PC-9 (cell line): ENCODE measurements at regions not wholly inside any gene's neighbourhood (a gene's known extent, or its start where the extent isn't known, plus 50 kb on each side); places are given as distances from the start of the nearest gene placed in this dataset.

Source experiments
- BruUV-seq: library from RNA; stranded (reverse); fragments of 400-500 nt; replicated peaks from 2 replicates; lab custom pipeline; 2021; lab: Mats Ljungman, UMichigan
- CTCF ChIA-PET: fragments of 300-600 bp; sonication (Branson Sonifier 250); formaldehyde crosslinking; loops from one replicate; lab custom pipeline; 2022; ENCODE audit warnings: antibody characterized with exemption; lab: Charles Lee
- POLR2A ChIA-PET: fragments of 300-600 bp; sonication (Branson Sonifier 250); formaldehyde crosslinking; loops from one replicate; lab custom pipeline; 2022; ENCODE audit warnings: antibody characterized with exemption; ENCODE audit not compliant: unreplicated experiment; lab: Charles Lee
- DNase-seq, 2 experiments: peaks; one replicate each; pipeline versions ENCODE4 v3.0.0 to v3.0.0-alpha.2; 2015 to 2022; ENCODE audit warnings: mixed read lengths in 1 of 2
- H2AFZ ChIP-seq: fragments of 200-600 bp; sonication (generic); 2 replicates; pipeline ENCODE4 v1.8.1; 2017; ENCODE audit warnings: antibody characterized with exemption
- H3F3A ChIP-seq: fragments of 200-600 bp; sonication (generic); 2 replicates; pipeline ENCODE4 v1.8.1; 2017; ENCODE audit warnings: antibody characterized with exemption, mild to moderate bottlenecking, low read depth; ENCODE audit not compliant: insufficient read depth
- H3K27ac ChIP-seq: fragments of 200-600 bp; sonication (generic); 2 replicates; pipeline ENCODE4 v1.6.1; 2016; ENCODE audit warnings: mixed run types
- H3K27me3 ChIP-seq: fragments of 200-600 bp; sonication (generic); 2 replicates; pipeline ENCODE4 v1.6.1; 2016; ENCODE audit warnings: low read depth, mixed run types; ENCODE audit not compliant: insufficient read depth
- H3K36me3 ChIP-seq: fragments of 200-600 bp; sonication (generic); 2 replicates; pipeline ENCODE4 v1.6.1; 2016; ENCODE audit warnings: low read depth, mixed run types
- H3K4me1 ChIP-seq: fragments of 200-600 bp; sonication (generic); replicated peaks from 2 replicates; pipeline ENCODE4 v1.6.1; 2016; ENCODE audit warnings: mixed run types; ENCODE audit not compliant: insufficient read depth
- H3K4me2 ChIP-seq: fragments of 200-600 bp; sonication (generic); 2 replicates; pipeline ENCODE4 v1.6.1; 2017; ENCODE audit warnings: mixed run types
- H3K4me3 ChIP-seq: fragments of 200-600 bp; sonication (generic); 2 replicates; pipeline ENCODE4 v1.6.1; 2016; ENCODE audit warnings: mixed run types
- H3K79me2 ChIP-seq: fragments of 200-600 bp; sonication (generic); 2 replicates; pipeline ENCODE4 v1.6.1; 2017; ENCODE audit warnings: low read depth, mixed run types
- H3K9me2 ChIP-seq: fragments of 200-600 bp; sonication (generic); 2 replicates; pipeline ENCODE4 v1.8.1; 2017; ENCODE audit warnings: mild to moderate bottlenecking; ENCODE audit not compliant: insufficient read depth
- H3K9me3 ChIP-seq: fragments of 200-600 bp; sonication (generic); 2 replicates; pipeline ENCODE4 v1.8.1; 2016; ENCODE audit warnings: low read depth; ENCODE audit not compliant: insufficient read depth
- H4K20me1 ChIP-seq: fragments of 200-600 bp; sonication (generic); 2 replicates; pipeline ENCODE4 v1.8.1; 2017; ENCODE audit not compliant: insufficient read depth
- CTCF ChIP-seq: fragments of 200-600 bp; sonication (generic); conservative IDR thresholded peaks from 2 replicates; pipeline ENCODE4 v1.6.1; 2017; ENCODE audit warnings: mixed run types, antibody characterized with exemption, mild to moderate bottlenecking, moderate library complexity
- EZH2 ChIP-seq: fragments of 200-600 bp; sonication (generic); IDR thresholded peaks from 2 replicates; pipeline ENCODE4 v1.8.0; 2017; ENCODE audit warnings: antibody characterized with exemption, low read depth
- intact Hi-C: fragments of 100-400 bp; cut with micrococcal nuclease; formaldehyde crosslinking; loops from one replicate; pipeline ENCODE4 v1.10.0; 2022; ENCODE audit not compliant: unreplicated experiment

- no peaks in the 10 kb centered on the region for H3K4me1 ChIP-seq
- no peak overlapping the region for H3K4me3 ChIP-seq
Measured at GRCh38 chr7:16026253-16027020, 340.0 kb upstream of the MEOX2 start.

GRCh38 chr7:16025696-16026095, 339.2 kb upstream of the MEOX2 start:
- no peak for TF ChIP-seq CTCF
- TF ChIP-seq EZH2, result no peak
- BruUV-seq, result no TSS peak
- Histone ChIP-seq H3K9me2 (no peaks in the 10 kb centered on the region), H3K36me3 (no peaks in the 10 kb centered on the region), H3K4me2 (no peak overlapping the region), H3K79me2 (no peaks in the 10 kb centered on the region), H3K4me3 (no peak overlapping the region), H3K27me3 (no peaks in the 10 kb centered on the region), H3K9me3 (no peaks in the 10 kb centered on the region), H3K4me1 (no peaks in the 10 kb centered on the region), H4K20me1 (no peaks in the 10 kb centered on the region), H3K27ac (no peak overlapping the region), H3F3A (no peaks in the 10 kb centered on the region), H2AFZ (no peak overlapping the region)
- intact Hi-C loops, result no loop called here
- no peak for DNase-seq
- POLR2A ChIA-PET, result no interaction called here
- CTCF ChIA-PET, result no interaction called here

More at GRCh38 chr7:16026253-16027020, 340.0 kb upstream of the MEOX2 start:
- Histone ChIP-seq H4K20me1 (no peaks in the 10 kb centered on the region), H3K36me3 (no peaks in the 10 kb centered on the region), H3K27me3 (no peaks in the 10 kb centered on the region), H2AFZ (no peak overlapping the region), H3K79me2 (no peaks in the 10 kb centered on the region), H3K9me3 (no peaks in the 10 kb centered on the region), H3K27ac (no peak overlapping the region), H3K9me2 (no peaks in the 10 kb centered on the region), H3K4me2 (no peak overlapping the region), H3F3A (no peaks in the 10 kb centered on the region)
- no TSS peak for BruUV-seq
- TF ChIP-seq EZH2 (no peak), CTCF (no peak)
- DNase-seq, result no peak
- intact Hi-C loops, result no loop called here
- ChIA-PET CTCF (no interaction called here), POLR2A (no interaction called here)

GRCh38 chr7:16023503-16023902, 337.0 kb upstream of the MEOX2 start:
- H3K4me2 ChIP-seq, result no peak overlapping the region
- H4K20me1 ChIP-seq, result no peaks in the 10 kb centered on the region
- ChIA-PET CTCF (no interaction called here), POLR2A (no interaction called here)
- no peaks in the 10 kb centered on the region for H3F3A ChIP-seq
- no peak overlapping the region for H3K27ac ChIP-seq
- H3K79me2 ChIP-seq, result no peaks in the 10 kb centered on the region
- no peak for DNase-seq
- H3K9me2 ChIP-seq, result no peaks in the 10 kb centered on the region
- no peaks in the 10 kb centered on the region for H3K9me3 ChIP-seq
- H3K4me3 ChIP-seq, result no peak overlapping the region
- H3K4me1 ChIP-seq, result no peaks in the 10 kb centered on the region
- no peak overlapping the region for H2AFZ ChIP-seq
- intact Hi-C loops, result no loop called here
- BruUV-seq, result no TSS peak
- TF ChIP-seq EZH2 (no peak), CTCF (no peak)
- H3K27me3 ChIP-seq, result no peaks in the 10 kb centered on the region
- no peaks in the 10 kb centered on the region for H3K36me3 ChIP-seq
